ENCODE measurements at regions not wholly inside any gene's neighbourhood (a gene's known extent, or its start where the extent isn't known, plus 50 kb on each side); places are given as distances from the start of the nearest gene placed in this dataset.
A peak's percentile ranks its signal among the peaks of the same experiment; 100 is the strongest.

- DNase-seq (ENCODE audit: low spot score): no peak
- no peak overlapping the region for H2AFZ ChIP-seq (replicated peaks)
- TF ChIP-seq CTCF (IDR thresholded peaks at IDR 0.05) (no peak), EZH2 (IDR thresholded peaks at IDR 0.05) (no peak), EZH2phosphoT487 (IDR thresholded peaks at IDR 0.05) (no peak)
These were observed 395.7 kb downstream of the SLITRK5 start for GRCh38 chr13:88066847-88067246.

GRCh38 chr13:88068316-88068715 lies 397.1 kb downstream of the SLITRK5 start:
- Histone ChIP-seq H3K9ac (no peak overlapping the region), H3K27me3 (no peaks in the 10 kb centered on the region), H3F3A (ENCODE audit: low read depth) (no peaks in the 10 kb centered on the region), H3K36me3 (no peaks in the 10 kb centered on the region), H3K4me1 (no peaks in the 10 kb centered on the region), H3K27ac (no peak overlapping the region), H3K9me3 (ENCODE audit: low read depth) (no peaks in the 10 kb centered on the region), H3K4me3 (no peak overlapping the region), H3K79me2 (ENCODE audit: low read depth) (no peaks in the 10 kb centered on the region), H2AFZ (replicated peaks) (no peak overlapping the region), H3K4me2 (no peak overlapping the region), H4K20me1 (ENCODE audit: low read depth) (no peaks in the 10 kb centered on the region)
- TF ChIP-seq CTCF (IDR thresholded peaks at IDR 0.05) (no peak), EZH2 (IDR thresholded peaks at IDR 0.05) (no peak), EZH2phosphoT487 (IDR thresholded peaks at IDR 0.05) (no peak)
- Mint-ChIP-seq H3K9me3 (no peaks in the 10 kb centered on the region), H3K27me3 (ENCODE audit: insufficient read depth, low read depth) (no peaks in the 10 kb centered on the region), H3K27ac (no peak overlapping the region), H3K4me3 (no peak overlapping the region), H3K36me3 (no peaks in the 10 kb centered on the region), H3K4me1 (no peaks in the 10 kb centered on the region)
- DNase-seq (ENCODE audit: low spot score): no peak

More at GRCh38 chr13:88066847-88067246, 395.7 kb downstream of the SLITRK5 start:
- no peaks in the 10 kb centered on the region for H3K27me3 ChIP-seq
- no peaks in the 10 kb centered on the region for H3K4me1 Mint-ChIP-seq
- H3K4me2 ChIP-seq: no peak overlapping the region
- no peaks in the 10 kb centered on the region for H3F3A ChIP-seq (ENCODE audit: low read depth)
- H3K27me3 Mint-ChIP-seq (ENCODE audit: insufficient read depth, low read depth): no peaks in the 10 kb centered on the region
- H3K27ac ChIP-seq: no peak overlapping the region
- H3K79me2 ChIP-seq (ENCODE audit: low read depth): no peaks in the 10 kb centered on the region
- no peaks in the 10 kb centered on the region for H4K20me1 ChIP-seq (ENCODE audit: low read depth)
- H3K4me1 ChIP-seq: no peaks in the 10 kb centered on the region
- no peak overlapping the region for H3K4me3 Mint-ChIP-seq
- H3K9me3 Mint-ChIP-seq: no peaks in the 10 kb centered on the region
- H3K27ac Mint-ChIP-seq: no peak overlapping the region
- H3K9me3 ChIP-seq (ENCODE audit: low read depth): peaks cover 2% of the 10 kb centered on the region
- H3K36me3 Mint-ChIP-seq: no peaks in the 10 kb centered on the region
- no peaks in the 10 kb centered on the region for H3K36me3 ChIP-seq
- no peak overlapping the region for H3K9ac ChIP-seq
- H3K4me3 ChIP-seq: no peak overlapping the region

GRCh38 chr13:88068975-88069374 lies 397.8 kb downstream of the SLITRK5 start:
- no peak overlapping the region for H3K4me3 Mint-ChIP-seq
- no peak overlapping the region for H3K27ac Mint-ChIP-seq
- H2AFZ ChIP-seq (replicated peaks): no peak overlapping the region
- no peaks in the 10 kb centered on the region for H3K27me3 ChIP-seq
- no peaks in the 10 kb centered on the region for H3K27me3 Mint-ChIP-seq (ENCODE audit: insufficient read depth, low read depth)
- no peaks in the 10 kb centered on the region for H3K4me1 ChIP-seq
- H3K4me2 ChIP-seq: no peak overlapping the region
- no peaks in the 10 kb centered on the region for H3F3A ChIP-seq (ENCODE audit: low read depth)
- no peak for TF ChIP-seq EZH2 (IDR thresholded peaks at IDR 0.05)
- no peak for TF ChIP-seq EZH2phosphoT487 (IDR thresholded peaks at IDR 0.05)
- peak; percentile 50 for TF ChIP-seq CTCF (IDR thresholded peaks at IDR 0.05)
- H3K79me2 ChIP-seq (ENCODE audit: low read depth): no peaks in the 10 kb centered on the region
- H3K4me3 ChIP-seq: no peak overlapping the region
- H3K4me1 Mint-ChIP-seq: no peaks in the 10 kb centered on the region
- H3K9ac ChIP-seq: no peak overlapping the region
- no peaks in the 10 kb centered on the region for H3K36me3 ChIP-seq
- no peak overlapping the region for H3K27ac ChIP-seq
- H3K9me3 ChIP-seq (ENCODE audit: low read depth): no peaks in the 10 kb centered on the region
- peak; percentile 61 for DNase-seq (ENCODE audit: low spot score)
- H3K36me3 Mint-ChIP-seq: no peaks in the 10 kb centered on the region
- no peaks in the 10 kb centered on the region for H4K20me1 ChIP-seq (ENCODE audit: low read depth)
- H3K9me3 Mint-ChIP-seq: no peaks in the 10 kb centered on the region

All from neural progenitor cell (in vitro differentiated cells).